ENCODE measurements at regions not wholly inside any gene's neighbourhood (a gene's known extent, or its start where the extent isn't known, plus 50 kb on each side); places are given as distances from the start of the nearest gene placed in this dataset.

DNA sequence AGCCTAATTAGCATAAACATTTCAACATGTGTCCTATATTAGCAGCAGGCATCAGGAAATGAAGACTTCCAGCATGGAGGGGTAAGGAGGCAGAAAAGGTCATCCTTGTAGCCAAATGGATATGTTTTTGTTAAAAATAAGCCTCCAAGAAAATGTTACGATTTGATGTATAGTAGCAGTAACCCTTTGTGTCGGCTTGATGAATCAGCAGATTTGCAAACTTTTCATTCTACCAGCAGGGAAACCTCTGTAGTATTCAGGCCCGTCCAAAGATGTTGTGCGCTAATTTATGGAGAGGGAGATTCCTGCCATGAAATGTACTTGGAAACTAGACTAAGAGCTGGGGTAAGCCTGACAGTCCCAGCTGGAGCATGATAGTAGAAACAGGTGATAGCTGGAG lies 780.8 kb upstream of the KLHL29 start:
- TF ChIP-seq, protein P1, sequence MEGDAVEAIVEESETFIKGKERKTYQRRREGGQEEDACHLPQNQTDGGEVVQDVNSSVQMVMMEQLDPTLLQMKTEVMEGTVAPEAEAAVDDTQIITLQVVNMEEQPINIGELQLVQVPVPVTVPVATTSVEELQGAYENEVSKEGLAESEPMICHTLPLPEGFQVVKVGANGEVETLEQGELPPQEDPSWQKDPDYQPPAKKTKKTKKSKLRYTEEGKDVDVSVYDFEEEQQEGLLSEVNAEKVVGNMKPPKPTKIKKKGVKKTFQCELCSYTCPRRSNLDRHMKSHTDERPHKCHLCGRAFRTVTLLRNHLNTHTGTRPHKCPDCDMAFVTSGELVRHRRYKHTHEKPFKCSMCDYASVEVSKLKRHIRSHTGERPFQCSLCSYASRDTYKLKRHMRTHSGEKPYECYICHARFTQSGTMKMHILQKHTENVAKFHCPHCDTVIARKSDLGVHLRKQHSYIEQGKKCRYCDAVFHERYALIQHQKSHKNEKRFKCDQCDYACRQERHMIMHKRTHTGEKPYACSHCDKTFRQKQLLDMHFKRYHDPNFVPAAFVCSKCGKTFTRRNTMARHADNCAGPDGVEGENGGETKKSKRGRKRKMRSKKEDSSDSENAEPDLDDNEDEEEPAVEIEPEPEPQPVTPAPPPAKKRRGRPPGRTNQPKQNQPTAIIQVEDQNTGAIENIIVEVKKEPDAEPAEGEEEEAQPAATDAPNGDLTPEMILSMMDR (IDR thresholded peaks at IDR 0.05; ENCODE audit: borderline replicate concordance, extremely low read depth, low read length, poor library complexity, severe bottlenecking): no peak
- no peak for TF ChIP-seq EZH2 (IDR thresholded peaks at IDR 0.05; ENCODE audit: borderline replicate concordance, low read depth, low read length, severe bottlenecking)

Measured in DND-41 (cell line).